Activated naive CD4-positive, alpha-beta T cell treated with anti-CD3 and anti-CD28 coated beads, Interleukin-2, amount 50 U/mL, for 16 hours (primary cell): ENCODE measurements at regions not wholly inside any gene's neighbourhood (a gene's known extent, or its start where the extent isn't known, plus 50 kb on each side); places are given as distances from the start of the nearest gene placed in this dataset.

ENCODE experiments used
- DNase-seq: peaks from one replicate; pipeline ENCODE4 v3.0.0-alpha.2; 2020

DNA sequence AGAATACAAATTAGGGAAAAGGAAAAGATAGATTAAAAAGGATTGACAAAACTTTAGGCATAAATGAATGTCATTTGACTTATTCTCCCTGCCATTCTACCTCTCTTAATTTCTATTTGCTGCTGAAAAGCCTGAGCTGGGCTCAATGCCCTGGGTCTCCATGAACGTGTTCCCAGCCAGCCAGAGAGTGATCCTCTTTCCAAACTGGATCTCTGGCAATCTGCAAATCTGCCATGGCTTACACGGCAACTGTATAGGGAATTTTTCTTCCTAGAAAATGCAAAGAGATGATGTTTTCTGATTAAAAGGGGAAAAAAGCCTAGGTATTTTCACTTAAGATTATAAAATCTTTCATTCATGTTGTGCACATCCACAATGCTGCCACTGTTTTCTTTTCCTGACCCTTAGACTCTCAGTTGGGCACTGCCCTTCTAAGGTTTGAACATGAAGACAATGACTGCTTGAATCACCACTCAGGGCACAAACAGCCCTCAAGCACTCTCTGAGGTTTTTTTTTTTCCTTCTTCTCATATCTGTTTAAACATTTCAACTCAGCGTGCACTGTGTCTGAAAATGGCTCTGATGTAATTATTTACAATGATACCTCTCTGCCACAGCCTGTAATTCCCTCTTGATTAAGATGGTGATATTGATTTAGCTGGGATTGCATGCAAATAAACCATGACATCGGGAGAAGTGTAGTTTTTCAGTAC, 60.3 kb downstream of the DACT1 start:
- DNase-seq, result no peak

- no peak for DNase-seq
Measured at GRCh38 chr14:58699681-58700205, 62.0 kb downstream of the DACT1 start.

DNA sequence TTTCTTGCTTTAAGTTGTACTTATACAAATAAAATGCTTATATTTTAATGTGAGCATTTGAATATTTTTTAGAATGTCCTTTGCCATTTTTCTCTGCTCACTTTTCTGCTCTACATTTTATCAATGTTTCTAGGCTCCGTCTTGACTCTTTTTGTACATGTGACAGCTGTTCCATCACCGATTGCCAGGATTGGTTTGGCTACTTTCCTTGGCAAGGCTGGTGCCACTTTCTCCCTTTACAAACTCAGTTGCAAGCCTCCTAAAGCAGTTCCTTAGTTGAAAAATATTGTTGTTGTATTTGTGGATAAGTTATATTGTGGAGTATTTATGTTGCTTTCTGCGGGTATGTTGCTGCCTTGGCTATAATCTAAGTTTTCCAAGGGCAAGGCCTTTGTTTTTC, 63.4 kb downstream of the DACT1 start:
- DNase-seq, result no peak

- no peak for DNase-seq
Measured at GRCh38 chr14:58701604-58702003, 63.8 kb downstream of the DACT1 start.

DNA sequence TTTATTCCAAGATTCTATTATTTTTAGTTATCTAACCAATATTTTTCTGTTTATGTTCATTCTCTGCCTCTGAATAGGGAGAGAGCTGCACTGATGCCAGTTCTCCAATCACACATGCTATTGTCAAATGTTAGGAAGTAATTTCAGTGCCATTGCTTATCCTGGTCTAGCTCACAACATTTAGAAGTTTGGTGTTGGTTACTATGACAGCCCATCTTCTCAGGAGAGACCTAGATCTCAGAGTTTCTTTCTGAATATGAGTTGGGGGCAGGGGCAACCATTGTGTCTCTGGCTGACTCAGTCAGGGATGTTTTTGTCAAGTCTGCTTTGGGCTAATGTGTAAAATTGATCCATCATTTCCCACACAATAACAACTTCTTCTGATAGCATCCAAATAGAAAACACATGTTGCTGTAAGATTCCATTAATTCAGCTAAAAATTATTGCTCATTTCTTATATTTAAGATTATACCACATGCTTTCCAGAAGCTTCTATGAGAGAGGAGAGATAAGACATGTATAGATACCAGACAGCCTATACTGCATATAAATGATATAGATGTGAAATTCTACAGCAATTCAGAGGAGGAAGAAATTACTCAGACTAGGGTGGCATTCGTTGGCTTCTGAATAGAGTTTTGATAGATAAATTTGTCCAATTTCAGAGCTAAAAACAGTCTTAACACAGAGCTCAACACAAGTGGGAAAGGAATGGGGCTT, 64.8 kb downstream of the DACT1 start:
- no peak for DNase-seq

DNA sequence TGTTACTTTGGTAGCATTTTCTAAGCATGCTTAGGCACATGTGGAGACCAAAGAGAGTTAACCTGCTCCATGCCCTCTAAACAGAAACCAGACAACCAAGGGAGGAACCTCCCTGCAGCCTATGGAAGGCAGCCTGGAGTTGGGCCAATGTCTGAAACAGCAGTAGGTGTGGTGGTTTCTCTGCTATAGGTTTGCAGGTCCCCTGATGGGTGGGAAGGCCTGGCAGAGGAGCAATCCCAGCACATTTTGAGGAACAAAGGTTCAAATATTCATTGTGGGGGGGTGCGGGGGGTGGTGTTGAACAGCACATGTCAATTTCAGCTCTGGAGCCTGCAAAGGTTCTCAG, 65.4 kb downstream of the DACT1 start:
- DNase-seq, result no peak

DNA sequence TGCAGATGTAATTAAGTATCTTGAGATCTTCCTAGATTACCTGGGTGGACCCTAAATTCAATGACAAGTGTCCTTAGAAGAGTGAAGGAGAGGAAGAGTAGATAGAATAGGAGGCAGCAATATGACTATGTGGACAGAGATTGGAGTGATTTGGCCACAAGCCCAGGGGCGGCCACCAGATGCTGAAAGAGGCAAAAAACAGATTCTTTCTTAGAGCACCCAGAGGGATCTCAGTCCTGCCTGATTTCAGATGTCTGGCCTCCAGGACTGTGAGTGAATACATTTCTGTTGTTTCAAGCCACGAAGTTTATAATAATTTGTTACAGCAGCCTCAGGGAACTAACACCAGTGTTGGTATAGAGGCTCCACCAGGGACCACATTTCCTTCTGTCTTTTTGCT, 67.3 kb downstream of the DACT1 start:
- no peak for DNase-seq

- no peak for DNase-seq
Measured at GRCh38 chr14:58707949-58708348, 70.2 kb downstream of the DACT1 start.

GRCh38 chr14:58709949-58710348, 72.2 kb downstream of the DACT1 start:
- no peak for DNase-seq

- DNase-seq, result no peak
Measured at GRCh38 chr14:58711382-58711781, 73.6 kb downstream of the DACT1 start.

DNA sequence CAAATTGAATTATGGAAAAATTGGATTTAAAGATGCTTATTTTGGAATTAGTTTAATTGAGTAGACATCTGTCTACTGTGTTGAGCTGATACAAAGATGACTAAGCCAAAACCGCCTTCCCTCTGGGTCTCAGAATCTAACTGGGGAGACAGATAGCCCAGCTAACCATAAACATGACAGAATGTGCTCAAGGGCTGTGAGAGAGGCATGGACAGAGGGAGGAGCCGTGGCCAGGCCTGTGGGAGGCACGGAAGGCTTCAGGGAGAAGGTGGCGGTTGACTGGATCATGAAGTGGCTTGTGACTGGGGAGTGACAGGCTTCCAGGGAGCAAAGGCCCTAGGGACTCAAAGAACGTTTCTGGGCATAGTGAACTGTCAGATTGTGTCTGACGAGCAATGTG, 74.6 kb downstream of the DACT1 start:
- no peak for DNase-seq

DNA sequence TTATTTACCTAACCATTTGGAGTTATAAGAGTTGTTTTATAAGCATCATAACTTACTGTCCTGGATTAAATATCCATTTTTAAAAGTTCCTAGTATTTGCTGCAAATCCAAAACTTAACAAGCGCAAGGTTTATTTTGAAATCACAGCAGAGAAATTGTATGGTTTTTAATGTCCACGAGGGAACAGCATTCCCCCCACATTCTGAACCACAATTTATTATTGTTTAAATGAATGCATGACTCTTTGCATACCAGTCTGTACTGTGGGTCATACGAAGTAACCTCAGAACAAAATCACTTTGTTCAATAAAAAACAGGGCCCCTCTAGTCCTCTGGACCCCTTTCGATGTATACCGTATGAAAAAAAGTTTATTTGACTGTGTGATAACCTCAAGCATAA, 75.9 kb downstream of the DACT1 start:
- no peak for DNase-seq

- no peak for DNase-seq
Measured at GRCh38 chr14:58716706-58717105, 78.9 kb downstream of the DACT1 start.

- no peak for DNase-seq
Measured at GRCh38 chr14:58717211-58717610, 79.4 kb downstream of the DACT1 start.

GRCh38 chr14:58717813-58718212, 80.1 kb downstream of the DACT1 start:
- DNase-seq, result no peak

DNA sequence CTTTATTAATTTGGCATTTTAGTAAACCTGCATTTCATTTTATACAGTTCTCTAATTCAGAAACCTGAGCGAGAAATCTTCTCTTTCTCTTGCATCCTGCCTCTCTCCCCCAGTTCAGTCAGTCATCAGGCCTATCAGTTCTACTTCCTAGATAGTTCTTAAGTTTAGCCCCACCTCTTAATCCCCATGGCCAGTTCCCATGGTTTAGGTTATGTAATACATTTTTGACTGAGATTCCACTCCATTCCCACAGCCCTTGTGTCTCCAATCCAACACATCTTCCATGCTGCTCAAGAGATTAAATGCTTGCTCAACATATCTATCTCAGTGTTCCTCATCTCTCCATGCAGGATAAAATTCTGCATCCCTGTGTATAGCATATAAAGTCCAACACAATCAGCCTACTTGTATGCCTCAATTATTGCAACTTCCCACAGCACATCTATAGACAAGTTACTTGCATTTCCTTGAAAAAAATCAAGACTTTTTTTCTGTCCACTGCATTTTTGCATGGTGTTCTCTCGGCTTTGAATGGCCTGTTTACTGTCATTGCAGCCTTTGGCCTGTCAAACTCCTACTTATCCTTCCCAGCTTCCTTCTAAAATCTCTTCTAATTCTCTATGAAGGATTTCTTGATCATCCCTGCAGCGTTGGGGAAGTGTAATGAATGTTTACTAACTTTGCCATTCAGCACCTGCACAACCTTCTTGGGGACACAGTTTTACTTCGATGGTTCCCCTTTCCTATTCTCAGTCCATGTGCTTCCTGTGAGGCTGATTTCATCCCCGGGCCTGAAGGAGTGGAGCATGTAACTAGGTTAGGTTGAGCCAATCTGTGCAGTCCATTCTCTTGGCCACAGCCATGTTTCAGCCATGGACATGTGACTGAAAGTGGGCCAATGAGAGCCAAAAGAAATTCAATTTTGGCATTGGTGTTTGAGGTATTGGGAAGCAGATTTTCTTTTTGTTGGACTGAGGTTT, 80.8 kb downstream of the DACT1 start:
- no peak for DNase-seq

DNA sequence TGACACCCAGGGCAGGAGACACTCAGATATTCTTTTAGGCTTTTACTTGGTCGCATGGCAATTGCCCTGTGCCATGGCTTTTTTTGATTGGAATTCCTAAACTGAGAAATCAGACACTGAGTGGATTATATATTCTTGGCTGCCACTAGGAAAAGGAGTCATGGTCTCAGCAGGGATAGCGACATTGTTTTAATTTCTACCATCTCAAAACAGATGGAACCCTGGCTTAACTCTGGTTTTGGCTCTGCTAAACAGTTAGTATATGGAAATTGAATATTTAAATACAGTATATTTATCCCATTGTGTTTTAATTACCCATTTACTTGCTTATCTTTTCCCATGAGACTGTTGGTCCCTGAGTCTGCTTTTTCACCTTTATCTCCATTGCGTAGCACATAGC, 84.0 kb downstream of the DACT1 start:
- no peak for DNase-seq

- no peak for DNase-seq
Measured at GRCh38 chr14:58722441-58722840, 84.7 kb downstream of the DACT1 start.

DNA sequence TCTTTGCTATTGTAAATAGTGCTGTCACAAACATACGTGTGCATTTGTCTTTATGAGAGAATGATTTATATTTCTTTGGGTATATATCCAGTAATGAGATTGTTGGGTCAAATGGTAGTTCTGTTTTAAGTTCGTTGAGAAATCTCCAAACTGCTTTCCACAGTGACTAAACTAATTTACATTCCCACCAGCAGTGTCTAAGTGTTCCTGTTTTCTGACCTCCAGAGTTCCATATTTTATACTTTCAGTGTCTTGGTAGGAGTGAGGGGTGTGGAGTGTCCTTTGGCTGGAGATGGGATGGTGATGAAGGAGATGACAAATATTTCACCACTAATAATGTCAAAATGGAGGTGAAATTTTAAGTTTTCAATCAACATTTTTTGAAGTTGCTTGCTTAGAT, 86.4 kb downstream of the DACT1 start:
- DNase-seq, result no peak

GRCh38 chr14:58724702-58725101, 86.9 kb downstream of the DACT1 start:
- DNase-seq, result no peak

DNA sequence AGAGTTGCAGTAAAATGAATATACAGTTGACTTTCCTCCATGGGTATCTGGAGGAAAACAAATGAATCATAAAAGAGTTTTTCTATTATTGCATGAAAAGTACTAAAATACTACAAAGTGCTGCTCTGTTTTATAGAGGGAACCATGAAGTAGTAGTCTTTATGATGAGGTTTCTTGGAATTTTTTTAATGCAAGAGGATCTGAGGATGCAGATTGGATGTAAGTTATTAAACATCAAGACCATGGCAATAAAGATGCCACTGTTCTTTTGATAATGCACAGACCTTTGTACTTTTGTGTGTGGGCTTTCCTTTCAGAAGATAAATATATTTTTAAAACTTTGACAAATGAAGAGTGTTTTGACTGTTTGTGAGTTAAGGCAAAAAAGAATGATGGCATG, 87.5 kb downstream of the DACT1 start:
- DNase-seq, result no peak

DNA sequence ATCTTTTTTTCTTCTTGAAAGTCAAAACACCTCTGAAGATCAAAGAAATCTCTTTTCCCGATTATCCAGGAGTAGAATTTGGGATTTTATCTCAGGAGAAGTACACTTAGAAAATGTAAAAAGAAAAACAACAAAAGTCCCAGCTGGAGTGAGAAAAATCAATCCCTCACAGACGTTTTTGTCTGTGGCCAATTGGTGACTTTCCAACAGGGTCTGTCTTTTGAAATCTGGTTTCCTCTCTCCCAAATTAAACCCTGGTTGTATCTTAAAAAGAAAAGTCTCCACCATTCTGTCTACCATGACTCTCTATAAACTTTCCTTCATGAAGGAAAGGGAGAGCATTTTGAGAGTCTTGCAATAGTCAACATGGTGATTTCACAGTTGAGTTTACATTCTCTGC, 88.1 kb downstream of the DACT1 start:
- DNase-seq, result no peak

- DNase-seq, result no peak
Measured at GRCh38 chr14:58730792-58731464, 93.2 kb downstream of the DACT1 start.
